Fibroblast of lung (primary cell): ENCODE measurements at regions not wholly inside any gene's neighbourhood (a gene's known extent, or its start where the extent isn't known, plus 50 kb on each side); places are given as distances from the start of the nearest gene placed in this dataset.
A peak's percentile ranks its signal among the peaks of the same experiment; 100 is the strongest.
"Not testable (repeated sequence)": the region's sequence is repeated elsewhere in the genome, so short reads cannot be mapped to it uniquely, and the experiment has no call there.

Source experiments
- DNase-seq, 2 donors: peaks; one replicate each; pipeline versions ENCODE4 v3.0.0 to v3.0.0-alpha.2; 2010; ENCODE audit warnings: low read depth in 2 of 2
- H2AFZ ChIP-seq: 2 replicates; pipeline ENCODE4 v1.5.1; 2012; ENCODE audit warnings: low read length, control low read depth, inconsistent platforms
- H3K27ac ChIP-seq: 2 replicates; pipeline ENCODE4 v1.5.1; 2011; ENCODE audit warnings: low read length, control low read depth; ENCODE audit not compliant: insufficient read depth
- H3K27me3 ChIP-seq: 2 replicates; pipeline ENCODE4 v1.5.1; 2011; ENCODE audit warnings: mild to moderate bottlenecking, low read length; ENCODE audit not compliant: control insufficient read depth, insufficient read depth
- H3K36me3 ChIP-seq: 2 replicates; pipeline ENCODE4 v1.5.1; 2011; ENCODE audit warnings: low read length; ENCODE audit not compliant: control insufficient read depth, insufficient read depth
- H3K4me1 ChIP-seq: 2 replicates; pipeline ENCODE4 v1.5.1; 2011; ENCODE audit warnings: low read length; ENCODE audit not compliant: control insufficient read depth, insufficient read depth; ENCODE audit errors: extremely low read depth
- H3K4me2 ChIP-seq: 2 replicates; pipeline ENCODE4 v1.5.1; 2011; ENCODE audit warnings: low read length, control low read depth; ENCODE audit not compliant: insufficient read depth; ENCODE audit errors: extremely low read depth
- H3K4me3 ChIP-seq, 4 experiments: fragments of 200-600 bp in 1 of 4; sonication (generic) in 1 of 4; replicated peaks in 1 of 4; 2 replicates each; pipeline ENCODE4 v1.5.1; 2011 to 2016; ENCODE audit warnings: low read length in 4 of 4, low read depth in 3 of 4, mild to moderate bottlenecking in 3 of 4, control low read depth in 2 of 4, inconsistent platforms in 1 of 4, mixed read lengths in 1 of 4; ENCODE audit not compliant: insufficient read depth in 1 of 4; ENCODE audit errors: control extremely low read depth in 1 of 4
- H3K79me2 ChIP-seq: 2 replicates; pipeline ENCODE4 v1.5.1; 2012; ENCODE audit warnings: mild to moderate bottlenecking, low read length, inconsistent platforms; ENCODE audit not compliant: control insufficient read depth, insufficient read depth
- H3K9ac ChIP-seq: 2 replicates; pipeline ENCODE4 v1.5.1; 2011; ENCODE audit warnings: mild to moderate bottlenecking, low read length, control low read depth; ENCODE audit not compliant: insufficient read depth
- H3K9me3 ChIP-seq: 2 replicates; pipeline ENCODE4 v1.5.1; 2012; ENCODE audit warnings: low read depth, low read length; ENCODE audit not compliant: control insufficient read depth, insufficient read depth
- H4K20me1 ChIP-seq: 2 replicates; pipeline ENCODE4 v1.5.1; 2011; ENCODE audit warnings: low read length; ENCODE audit not compliant: control insufficient read depth, insufficient read depth; ENCODE audit errors: extremely low read depth
- CTCF ChIP-seq, 2 donors: IDR thresholded peaks in 1 of 2; conservative IDR thresholded peaks in 1 of 2; 1 replicate in 1 of 2; 2 replicates in 1 of 2; pipeline ENCODE4 v1.5.1; 2011 to 2012; ENCODE audit warnings: low read length in 2 of 2, control low read depth in 1 of 2, inconsistent platforms in 1 of 2, low read depth in 1 of 2, mild to moderate bottlenecking in 1 of 2
- EZH2 ChIP-seq: IDR thresholded peaks from 2 replicates; pipeline ENCODE4 v1.5.1; 2012; ENCODE audit warnings: low read length, control low read depth, mild to moderate bottlenecking; ENCODE audit errors: missing control alignments

GRCh38 chr4:167868163-167868562 is 224.2 kb upstream of the ANXA10 start:
- DNase-seq: peak; percentile 19 to 40
- Histone ChIP-seq H3K9me3 (no peaks in the 10 kb centered on the region), H3K9ac (no peak overlapping the region), H3K4me3 (no peak overlapping the region), H2AFZ (no peak overlapping the region), H3K27me3 (no peaks in the 10 kb centered on the region), H3K79me2 (no peaks in the 10 kb centered on the region), H3K4me1 (no peaks in the 10 kb centered on the region), H3K4me2 (no peak overlapping the region), H3K36me3 (no peaks in the 10 kb centered on the region), H4K20me1 (no peaks in the 10 kb centered on the region), H3K27ac (no peak overlapping the region)
- TF ChIP-seq CTCF (conservative IDR thresholded peaks at IDR 0.05 in 1 of 2, IDR thresholded peaks at IDR 0.05 in 1 of 2; ENCODE audit: low read depth in 1 of 2, low read length in 2 of 2) (no peak), EZH2 (no peak)

DNA sequence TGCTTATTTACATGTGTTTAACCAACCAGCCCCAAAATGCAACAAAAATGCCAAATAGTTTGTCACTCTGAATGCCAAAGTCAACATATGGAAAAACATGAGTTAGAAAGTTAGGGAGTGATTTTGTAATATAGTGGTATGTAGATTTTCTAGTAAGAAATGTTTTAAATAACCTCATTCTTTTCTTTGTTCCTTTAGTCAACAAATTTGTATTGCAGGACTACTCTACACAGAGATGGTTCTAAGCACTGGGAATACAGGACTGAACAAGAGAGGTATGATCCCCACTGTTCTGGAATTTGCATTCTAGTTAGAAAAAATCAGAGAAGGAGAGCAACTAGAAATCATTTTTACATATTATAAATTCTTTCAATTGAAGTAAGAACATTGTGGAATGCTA is 218.8 kb upstream of the ANXA10 start:
- no peak overlapping the region for H3K4me2 ChIP-seq
- no peak overlapping the region for H2AFZ ChIP-seq
- H3K27ac ChIP-seq: no peak overlapping the region
- H3K9me3 ChIP-seq: no peaks in the 10 kb centered on the region
- no peaks in the 10 kb centered on the region for H3K36me3 ChIP-seq
- no peak overlapping the region for H3K9ac ChIP-seq
- H3K4me1 ChIP-seq: no peaks in the 10 kb centered on the region
- peak in 1 of 2 donors; percentile 5 for DNase-seq
- H4K20me1 ChIP-seq: no peaks in the 10 kb centered on the region
- TF ChIP-seq EZH2: no peak
- TF ChIP-seq CTCF (conservative IDR thresholded peaks at IDR 0.05 in 1 of 2, IDR thresholded peaks at IDR 0.05 in 1 of 2; ENCODE audit: low read depth in 1 of 2, low read length in 2 of 2): no peak
- no peaks in the 10 kb centered on the region for H3K79me2 ChIP-seq
- H3K4me3 ChIP-seq: no peak overlapping the region
- H3K27me3 ChIP-seq: no peaks in the 10 kb centered on the region

GRCh38 chr4:167876091-167876490 is 216.2 kb upstream of the ANXA10 start:
- DNase-seq, H3K4me1 ChIP-seq, H3K9ac ChIP-seq, H2AFZ ChIP-seq, H4K20me1 ChIP-seq, H3K27ac ChIP-seq, H3K4me3 ChIP-seq, H3K4me2 ChIP-seq, H3K36me3 ChIP-seq, H3K27me3 ChIP-seq, H3K79me2 ChIP-seq, H3K9me3 ChIP-seq: not testable (repeated sequence)

GRCh38 chr4:167877826-167878225 is 214.5 kb upstream of the ANXA10 start:
- not testable (repeated sequence) for H3K4me3 ChIP-seq, H3K4me1 ChIP-seq, H3K36me3 ChIP-seq, H3K9me3 ChIP-seq, H3K79me2 ChIP-seq, H3K9ac ChIP-seq, H3K27ac ChIP-seq, H3K4me2 ChIP-seq, H4K20me1 ChIP-seq, H2AFZ ChIP-seq, H3K27me3 ChIP-seq, DNase-seq
